Activated CD4-positive, alpha-beta memory T cell treated with anti-CD3 and anti-CD28 coated beads, Interleukin-2, amount 10 ng/mL, durations not matched to agents 7 days and 5 days (primary cell): ENCODE measurements at regions not wholly inside any gene's neighbourhood (a gene's known extent, or its start where the extent isn't known, plus 50 kb on each side); places are given as distances from the start of the nearest gene placed in this dataset.
"Not testable (repeated sequence)": the region's sequence is repeated elsewhere in the genome, so short reads cannot be mapped to it uniquely, and the experiment has no call there.

Experiments used
- CTCF ChIA-PET: fragments of 350-600 bp; sonication (Branson Sonifier 250); formaldehyde crosslinking; loops from one replicate; lab custom pipeline; 2021; ENCODE audit warnings: antibody characterized with exemption, inconsistent platforms; lab: Charles Lee
- POLR2A ChIA-PET: fragments of 350-600 bp; sonication (Branson Sonifier 250); formaldehyde crosslinking; loops from one replicate; lab custom pipeline; 2021; ENCODE audit warnings: antibody characterized with exemption; lab: Charles Lee
- DNase-seq: peaks from one replicate; pipeline ENCODE4 v3.0.0-alpha.2; 2020
- H3K27ac Mint-ChIP-seq: one replicate; pipeline ENCODE4 v1.8.0; 2021; ENCODE audit warnings: mild to moderate bottlenecking, mixed read lengths
- H3K27me3 Mint-ChIP-seq: one replicate; pipeline ENCODE4 v1.8.0; 2021; ENCODE audit warnings: mixed read lengths
- H3K36me3 Mint-ChIP-seq: one replicate; pipeline ENCODE4 v1.8.0; 2021; ENCODE audit warnings: low read depth, mixed read lengths
- H3K4me1 Mint-ChIP-seq: one replicate; pipeline ENCODE4 v1.8.0; 2021; ENCODE audit warnings: mixed read lengths
- H3K4me3 Mint-ChIP-seq: one replicate; pipeline ENCODE4 v1.8.0; 2021; ENCODE audit warnings: mild to moderate bottlenecking, mixed read lengths
- H3K9me3 Mint-ChIP-seq: one replicate; pipeline ENCODE4 v1.8.0; 2021; ENCODE audit warnings: mixed read lengths

- Mint-ChIP-seq H3K9me3 (no peaks in the 10 kb centered on the region), H3K27ac (no peak overlapping the region), H3K27me3 (no peaks in the 10 kb centered on the region), H3K4me1 (no peaks in the 10 kb centered on the region), H3K36me3 (no peaks in the 10 kb centered on the region), H3K4me3 (no peak overlapping the region)
- CTCF ChIA-PET, result no interaction called here
- DNase-seq, result no peak
- POLR2A ChIA-PET, result no interaction called here
These were observed 563.3 kb upstream of the SYNCRIP start for GRCh38 chr6:86205980-86206379.

- no peaks in the 10 kb centered on the region for H3K9me3 Mint-ChIP-seq
- POLR2A ChIA-PET, result no interaction called here
- DNase-seq, result no peak
- H3K4me1 Mint-ChIP-seq, result no peaks in the 10 kb centered on the region
- H3K27me3 Mint-ChIP-seq, result no peaks in the 10 kb centered on the region
- no peaks in the 10 kb centered on the region for H3K36me3 Mint-ChIP-seq
- H3K27ac Mint-ChIP-seq, result no peak overlapping the region
- H3K4me3 Mint-ChIP-seq, result no peak overlapping the region
- CTCF ChIA-PET, result no interaction called here
These were observed 560.4 kb upstream of the SYNCRIP start for GRCh38 chr6:86203044-86203443.

GRCh38 chr6:86193821-86194220, 551.1 kb upstream of the SYNCRIP start:
- H3K4me1 Mint-ChIP-seq, result no peaks in the 10 kb centered on the region
- no peak for DNase-seq
- no peak overlapping the region for H3K4me3 Mint-ChIP-seq
- ChIA-PET POLR2A (no interaction called here), CTCF (no interaction called here)
- H3K27ac Mint-ChIP-seq, result no peak overlapping the region
- H3K9me3 Mint-ChIP-seq, result no peaks in the 10 kb centered on the region
- no peaks in the 10 kb centered on the region for H3K27me3 Mint-ChIP-seq
- H3K36me3 Mint-ChIP-seq, result no peaks in the 10 kb centered on the region

GRCh38 chr6:86192123-86192522, 549.4 kb upstream of the SYNCRIP start:
- DNase-seq, result no peak
- H3K4me3 Mint-ChIP-seq, result no peak overlapping the region
- no peak overlapping the region for H3K27ac Mint-ChIP-seq
- no peaks in the 10 kb centered on the region for H3K27me3 Mint-ChIP-seq
- POLR2A ChIA-PET, result no interaction called here
- no peaks in the 10 kb centered on the region for H3K9me3 Mint-ChIP-seq
- no peaks in the 10 kb centered on the region for H3K4me1 Mint-ChIP-seq
- H3K36me3 Mint-ChIP-seq, result no peaks in the 10 kb centered on the region
- CTCF ChIA-PET, result no interaction called here

- CTCF ChIA-PET, H3K27ac Mint-ChIP-seq, POLR2A ChIA-PET, H3K4me1 Mint-ChIP-seq, H3K27me3 Mint-ChIP-seq, DNase-seq, H3K4me3 Mint-ChIP-seq, H3K9me3 Mint-ChIP-seq, H3K36me3 Mint-ChIP-seq: not testable (repeated sequence)
These were observed 532.5 kb upstream of the SYNCRIP start for GRCh38 chr6:86175149-86175548.

GRCh38 chr6:86154852-86155251, 512.2 kb upstream of the SYNCRIP start:
- Mint-ChIP-seq H3K27me3 (no peaks in the 10 kb centered on the region), H3K9me3 (no peaks in the 10 kb centered on the region), H3K27ac (no peak overlapping the region), H3K4me3 (no peak overlapping the region), H3K36me3 (no peaks in the 10 kb centered on the region), H3K4me1 (no peaks in the 10 kb centered on the region)
- DNase-seq, result no peak
- CTCF ChIA-PET, result no interaction called here
- POLR2A ChIA-PET, result no interaction called here

- H3K4me3 Mint-ChIP-seq, result no peak overlapping the region
- DNase-seq, result no peak
- H3K36me3 Mint-ChIP-seq, result no peaks in the 10 kb centered on the region
- H3K27me3 Mint-ChIP-seq, result no peaks in the 10 kb centered on the region
- ChIA-PET POLR2A (no interaction called here), CTCF (no interaction called here)
- H3K4me1 Mint-ChIP-seq, result no peaks in the 10 kb centered on the region
- no peaks in the 10 kb centered on the region for H3K9me3 Mint-ChIP-seq
- H3K27ac Mint-ChIP-seq, result no peak overlapping the region
These were observed 510.8 kb upstream of the SYNCRIP start for GRCh38 chr6:86153521-86153920.

- H3K9me3 Mint-ChIP-seq, result no peaks in the 10 kb centered on the region
- no peak for DNase-seq
- no peak overlapping the region for H3K4me3 Mint-ChIP-seq
- H3K4me1 Mint-ChIP-seq, result no peaks in the 10 kb centered on the region
- H3K27me3 Mint-ChIP-seq, result no peaks in the 10 kb centered on the region
- H3K27ac Mint-ChIP-seq, result no peak overlapping the region
- ChIA-PET POLR2A (no interaction called here), CTCF (no interaction called here)
- H3K36me3 Mint-ChIP-seq, result no peaks in the 10 kb centered on the region
These were observed 509.9 kb upstream of the SYNCRIP start for GRCh38 chr6:86152546-86152945.

GRCh38 chr6:86148586-86148985, 505.9 kb upstream of the SYNCRIP start:
- no peak overlapping the region for H3K27ac Mint-ChIP-seq
- H3K36me3 Mint-ChIP-seq, result no peaks in the 10 kb centered on the region
- ChIA-PET CTCF (no interaction called here), POLR2A (no interaction called here)
- no peaks in the 10 kb centered on the region for H3K4me1 Mint-ChIP-seq
- no peak overlapping the region for H3K4me3 Mint-ChIP-seq
- H3K27me3 Mint-ChIP-seq, result no peaks in the 10 kb centered on the region
- no peak for DNase-seq
- peaks cover 3% of the 10 kb centered on the region for H3K9me3 Mint-ChIP-seq

- Mint-ChIP-seq H3K36me3 (no peaks in the 10 kb centered on the region), H3K27me3 (no peaks in the 10 kb centered on the region), H3K4me1 (no peaks in the 10 kb centered on the region), H3K27ac (no peak overlapping the region), H3K4me3 (no peak overlapping the region), H3K9me3 (peaks cover 3% of the 10 kb centered on the region)
- CTCF ChIA-PET, result no interaction called here
- POLR2A ChIA-PET, result no interaction called here
- DNase-seq, result no peak
These were observed 505.2 kb upstream of the SYNCRIP start for GRCh38 chr6:86147859-86148258.

GRCh38 chr6:86147311-86147710, 504.6 kb upstream of the SYNCRIP start:
- DNase-seq, result no peak
- Mint-ChIP-seq H3K4me3 (no peak overlapping the region), H3K36me3 (no peaks in the 10 kb centered on the region), H3K27me3 (no peaks in the 10 kb centered on the region), H3K4me1 (no peaks in the 10 kb centered on the region), H3K27ac (no peak overlapping the region), H3K9me3 (peaks cover 3% of the 10 kb centered on the region)
- ChIA-PET CTCF (no interaction called here), POLR2A (no interaction called here)

GRCh38 chr6:86146751-86147150, 504.1 kb upstream of the SYNCRIP start:
- H3K9me3 Mint-ChIP-seq, H3K36me3 Mint-ChIP-seq, H3K27ac Mint-ChIP-seq, CTCF ChIA-PET, H3K27me3 Mint-ChIP-seq, H3K4me1 Mint-ChIP-seq, H3K4me3 Mint-ChIP-seq, POLR2A ChIA-PET, DNase-seq: not testable (repeated sequence)

GRCh38 chr6:86142326-86142725, 499.6 kb upstream of the SYNCRIP start:
- DNase-seq, result no peak
- H3K36me3 Mint-ChIP-seq, result no peaks in the 10 kb centered on the region
- ChIA-PET CTCF (no interaction called here), POLR2A (no interaction called here)
- peaks cover 3% of the 10 kb centered on the region for H3K9me3 Mint-ChIP-seq
- no peak overlapping the region for H3K27ac Mint-ChIP-seq
- H3K4me1 Mint-ChIP-seq, result no peaks in the 10 kb centered on the region
- H3K27me3 Mint-ChIP-seq, result no peaks in the 10 kb centered on the region
- no peak overlapping the region for H3K4me3 Mint-ChIP-seq

GRCh38 chr6:86128130-86128814, 485.6 kb upstream of the SYNCRIP start:
- no peaks in the 10 kb centered on the region for H3K27me3 Mint-ChIP-seq
- ChIA-PET POLR2A (no interaction called here), CTCF (no interaction called here)
- H3K27ac Mint-ChIP-seq, result no peak overlapping the region
- DNase-seq, result no peak
- no peak overlapping the region for H3K4me3 Mint-ChIP-seq
- H3K9me3 Mint-ChIP-seq, result peaks cover 4% of the 10 kb centered on the region
- no peaks in the 10 kb centered on the region for H3K36me3 Mint-ChIP-seq
- H3K4me1 Mint-ChIP-seq, result no peaks in the 10 kb centered on the region
